ENCODE measurements at regions not wholly inside any gene's neighbourhood (a gene's known extent, or its start where the extent isn't known, plus 50 kb on each side); places are given as distances from the start of the nearest gene placed in this dataset.

DNA sequence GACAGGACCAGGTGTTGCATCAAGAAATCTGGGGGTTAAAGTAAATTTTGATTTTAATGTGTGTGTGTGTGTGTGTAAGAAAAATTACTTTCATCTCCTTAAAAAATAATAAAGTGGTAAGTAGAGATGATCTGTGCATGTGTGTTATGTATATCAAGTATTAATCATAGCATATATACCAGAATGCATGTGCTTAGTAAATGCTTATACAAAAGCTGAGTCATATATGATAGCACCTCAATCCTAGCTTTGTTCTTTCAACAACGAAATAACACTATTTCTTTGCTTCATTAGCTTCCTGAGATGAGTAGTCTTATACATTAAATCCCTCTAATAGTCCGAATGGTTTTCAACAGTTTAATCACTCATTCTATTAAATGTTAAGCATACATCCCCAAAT lies 899.6 kb upstream of the ANO3 start:
- TF ChIP-seq TAF1 (IDR thresholded peaks at IDR 0.05; ENCODE audit: borderline replicate concordance, low read depth, low read length) (no peak), JUND (IDR thresholded peaks at IDR 0.05) (no peak), EZH2phosphoT487 (IDR thresholded peaks at IDR 0.05; ENCODE audit: borderline replicate concordance, low read depth) (no peak), NRF1 (IDR thresholded peaks at IDR 0.05; ENCODE audit: low read depth, low read length) (no peak), RFX5 (IDR thresholded peaks at IDR 0.05; ENCODE audit: low read length) (no peak), MXI1 (IDR thresholded peaks at IDR 0.05; ENCODE audit: low read depth, low read length) (no peak), GABPA (IDR thresholded peaks at IDR 0.05; ENCODE audit: low read depth) (no peak)
- TF ChIP-seq, protein P1, sequence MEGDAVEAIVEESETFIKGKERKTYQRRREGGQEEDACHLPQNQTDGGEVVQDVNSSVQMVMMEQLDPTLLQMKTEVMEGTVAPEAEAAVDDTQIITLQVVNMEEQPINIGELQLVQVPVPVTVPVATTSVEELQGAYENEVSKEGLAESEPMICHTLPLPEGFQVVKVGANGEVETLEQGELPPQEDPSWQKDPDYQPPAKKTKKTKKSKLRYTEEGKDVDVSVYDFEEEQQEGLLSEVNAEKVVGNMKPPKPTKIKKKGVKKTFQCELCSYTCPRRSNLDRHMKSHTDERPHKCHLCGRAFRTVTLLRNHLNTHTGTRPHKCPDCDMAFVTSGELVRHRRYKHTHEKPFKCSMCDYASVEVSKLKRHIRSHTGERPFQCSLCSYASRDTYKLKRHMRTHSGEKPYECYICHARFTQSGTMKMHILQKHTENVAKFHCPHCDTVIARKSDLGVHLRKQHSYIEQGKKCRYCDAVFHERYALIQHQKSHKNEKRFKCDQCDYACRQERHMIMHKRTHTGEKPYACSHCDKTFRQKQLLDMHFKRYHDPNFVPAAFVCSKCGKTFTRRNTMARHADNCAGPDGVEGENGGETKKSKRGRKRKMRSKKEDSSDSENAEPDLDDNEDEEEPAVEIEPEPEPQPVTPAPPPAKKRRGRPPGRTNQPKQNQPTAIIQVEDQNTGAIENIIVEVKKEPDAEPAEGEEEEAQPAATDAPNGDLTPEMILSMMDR (IDR thresholded peaks at IDR 0.05): no peak
- TF ChIP-seq, protein P2, sequence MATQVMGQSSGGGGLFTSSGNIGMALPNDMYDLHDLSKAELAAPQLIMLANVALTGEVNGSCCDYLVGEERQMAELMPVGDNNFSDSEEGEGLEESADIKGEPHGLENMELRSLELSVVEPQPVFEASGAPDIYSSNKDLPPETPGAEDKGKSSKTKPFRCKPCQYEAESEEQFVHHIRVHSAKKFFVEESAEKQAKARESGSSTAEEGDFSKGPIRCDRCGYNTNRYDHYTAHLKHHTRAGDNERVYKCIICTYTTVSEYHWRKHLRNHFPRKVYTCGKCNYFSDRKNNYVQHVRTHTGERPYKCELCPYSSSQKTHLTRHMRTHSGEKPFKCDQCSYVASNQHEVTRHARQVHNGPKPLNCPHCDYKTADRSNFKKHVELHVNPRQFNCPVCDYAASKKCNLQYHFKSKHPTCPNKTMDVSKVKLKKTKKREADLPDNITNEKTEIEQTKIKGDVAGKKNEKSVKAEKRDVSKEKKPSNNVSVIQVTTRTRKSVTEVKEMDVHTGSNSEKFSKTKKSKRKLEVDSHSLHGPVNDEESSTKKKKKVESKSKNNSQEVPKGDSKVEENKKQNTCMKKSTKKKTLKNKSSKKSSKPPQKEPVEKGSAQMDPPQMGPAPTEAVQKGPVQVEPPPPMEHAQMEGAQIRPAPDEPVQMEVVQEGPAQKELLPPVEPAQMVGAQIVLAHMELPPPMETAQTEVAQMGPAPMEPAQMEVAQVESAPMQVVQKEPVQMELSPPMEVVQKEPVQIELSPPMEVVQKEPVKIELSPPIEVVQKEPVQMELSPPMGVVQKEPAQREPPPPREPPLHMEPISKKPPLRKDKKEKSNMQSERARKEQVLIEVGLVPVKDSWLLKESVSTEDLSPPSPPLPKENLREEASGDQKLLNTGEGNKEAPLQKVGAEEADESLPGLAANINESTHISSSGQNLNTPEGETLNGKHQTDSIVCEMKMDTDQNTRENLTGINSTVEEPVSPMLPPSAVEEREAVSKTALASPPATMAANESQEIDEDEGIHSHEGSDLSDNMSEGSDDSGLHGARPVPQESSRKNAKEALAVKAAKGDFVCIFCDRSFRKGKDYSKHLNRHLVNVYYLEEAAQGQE (IDR thresholded peaks at IDR 0.05; ENCODE audit: low read depth, low read length): no peak

Measured in SK-N-SH (cell line).